ENCODE measurements at regions not wholly inside any gene's neighbourhood (a gene's known extent, or its start where the extent isn't known, plus 50 kb on each side); places are given as distances from the start of the nearest gene placed in this dataset.

DNA sequence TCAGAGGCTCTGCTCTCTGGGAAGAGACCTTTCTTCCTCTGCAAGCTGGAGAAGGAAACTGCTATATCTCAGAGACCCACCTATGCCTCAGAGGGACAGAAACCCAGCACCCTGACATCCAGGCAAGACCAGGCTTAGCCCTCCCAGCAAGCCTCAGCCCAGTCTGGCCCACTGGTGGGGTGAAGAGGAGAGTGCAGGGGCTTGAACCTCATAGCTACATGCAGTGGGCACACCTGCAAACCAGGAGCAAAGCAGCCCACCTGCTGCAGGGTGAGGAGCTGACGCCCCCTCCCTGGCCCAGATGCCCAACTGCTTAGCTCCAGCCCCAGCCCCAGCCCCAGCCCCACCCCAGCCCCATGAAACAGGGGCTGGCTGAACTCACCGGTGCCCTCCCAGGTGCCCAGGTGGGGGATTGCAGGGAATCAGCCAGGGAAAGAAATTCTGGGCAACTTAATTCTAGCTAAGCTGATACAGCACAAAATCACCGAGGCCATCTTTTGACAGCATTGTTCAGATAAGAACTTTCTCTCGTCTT, 246.8 kb downstream of the BUD13 start:
- TF ChIP-seq POLR2A (IDR thresholded peaks at IDR 0.05) (no peak), CTCF (IDR thresholded peaks at IDR 0.05) (no peak)
